GM12878 (cell line): ENCODE measurements at regions not wholly inside any gene's neighbourhood (a gene's known extent, or its start where the extent isn't known, plus 50 kb on each side); places are given as distances from the start of the nearest gene placed in this dataset.

Source experiments
- ATAC-seq: fragments of 200-7000 bp; cut with Tn5 transposase; 3 replicates; pipeline ENCODE4 v1.9.1; 2020; ENCODE audit warnings: mild to moderate bottlenecking, moderate library complexity
- BruUV-seq: library from RNA; stranded (reverse); fragments of 400-500 nt; replicated peaks from 2 replicates; lab custom pipeline; 2021; lab: Mats Ljungman, UMichigan
- CTCF ChIA-PET: fragments of 300-600 bp; sonication (Branson Sonifier 250); formaldehyde crosslinking; extraction: SDS; loops from one replicate; lab custom pipeline; 2021; ENCODE audit warnings: inconsistent platforms; lab: Yijun Ruan, JAX
- POLR2A ChIA-PET: fragments of 350-600 bp; formaldehyde crosslinking; extraction: SDS; loops from one replicate; lab custom pipeline; 2021; ENCODE audit warnings: inconsistent platforms; lab: Charles Lee
- RAD21 ChIA-PET: fragments of 300-600 bp; sonication (Branson Sonifier 250); formaldehyde crosslinking; loops from one replicate; lab custom pipeline; 2023; ENCODE audit warnings: antibody characterized with exemption; ENCODE audit not compliant: unreplicated experiment; lab: Charles Lee
- SMC1A ChIA-PET: fragments of 300-600 bp; sonication (Branson Sonifier 250); formaldehyde crosslinking; loops from one replicate; lab custom pipeline; 2023; ENCODE audit not compliant: unreplicated experiment, uncharacterized antibody; lab: Charles Lee
- DNase-seq: peaks from one replicate; pipeline ENCODE4 v3.0.0-alpha.2; 2011; ENCODE audit warnings: low read depth, low spot score
- FAIRE-seq: peaks from 3 replicates; lab custom pipeline; 2011; peaks lifted over from hg19 to GRCh38; lab: Jason Lieb, UNC
- H2AFZ ChIP-seq: 2 replicates; pipeline ENCODE4 v1.6.0; 2011; ENCODE audit warnings: low read depth, low read length, control low read depth; ENCODE audit not compliant: control insufficient read depth
- H3K27ac ChIP-seq: 2 replicates; pipeline ENCODE4 v1.5.1; 2011; ENCODE audit warnings: control low read depth; ENCODE audit not compliant: control insufficient read depth, insufficient read depth
- H3K27me3 ChIP-seq, 2 experiments: replicated peaks in 1 of 2; 2 replicates each; pipeline versions ENCODE4 v1.6.0 to v1.6.1; 2011; ENCODE audit warnings: low read length in 1 of 2; ENCODE audit not compliant: control insufficient read depth in 2 of 2, insufficient read depth in 2 of 2
- H3K36me3 ChIP-seq, 2 experiments: 2 replicates each; pipeline ENCODE4 v1.5.1; 2011; ENCODE audit warnings: low read length in 1 of 2; ENCODE audit not compliant: control insufficient read depth in 2 of 2, insufficient read depth in 2 of 2
- H3K4me1 ChIP-seq: 2 replicates; pipeline ENCODE4 v1.6.1; 2011; ENCODE audit warnings: mild to moderate bottlenecking, low read length, moderate library complexity, mixed read lengths; ENCODE audit not compliant: control insufficient read depth, insufficient read depth
- H3K4me2 ChIP-seq: 2 replicates; pipeline ENCODE4 v1.6.0; 2011; ENCODE audit warnings: control low read depth; ENCODE audit not compliant: control insufficient read depth, insufficient read depth
- H3K4me3 ChIP-seq: fragments of 200-600 bp; sonication (generic); 2 replicates; pipeline ENCODE4 v1.5.1; 2016
- H3K79me2 ChIP-seq: 2 replicates; pipeline ENCODE4 v1.6.0; 2011; ENCODE audit warnings: low read length; ENCODE audit not compliant: control insufficient read depth, insufficient read depth
- H3K9ac ChIP-seq: 2 replicates; pipeline ENCODE4 v1.8.0; 2011; ENCODE audit warnings: low read length, control low read depth, mixed read lengths; ENCODE audit not compliant: control insufficient read depth, insufficient read depth
- H3K9me3 ChIP-seq: replicated peaks from 3 replicates; pipeline ENCODE4 v1.5.1; 2011; ENCODE audit warnings: mild to moderate bottlenecking, low read length; ENCODE audit not compliant: control insufficient read depth, insufficient read depth
- H4K20me1 ChIP-seq: 2 replicates; pipeline ENCODE4 v1.6.0; 2011; ENCODE audit not compliant: control insufficient read depth, insufficient read depth
- BCL11A ChIP-seq: IDR thresholded peaks from 2 replicates; pipeline ENCODE4 v1.6.1; 2011; ENCODE audit warnings: low read depth, low read length
- ESRRA ChIP-seq: IDR thresholded peaks from 2 replicates; pipeline ENCODE4 v1.6.1; 2012; ENCODE audit warnings: mild to moderate bottlenecking, low read length, improper control_type of control experiment
- HCFC1 ChIP-seq: fragments of 150-350 bp; IDR thresholded peaks from 2 replicates; pipeline ENCODE4 v1.6.1; 2014; ENCODE audit warnings: low read length
- HDGF ChIP-seq: fragments of 450-650 bp; IDR thresholded peaks from 2 replicates; pipeline ENCODE4 v1.6.1; 2016; ENCODE audit warnings: antibody characterized with exemption
- IRF4 ChIP-seq: IDR thresholded peaks from 2 replicates; pipeline ENCODE4 v1.6.1; 2011; ENCODE audit warnings: low read depth, low read length
- KAT2A ChIP-seq: conservative IDR thresholded peaks from 2 replicates; pipeline ENCODE4 v1.6.1; 2011; ENCODE audit warnings: low read depth, low read length; ENCODE audit not compliant: control insufficient read depth
- NR2C1 ChIP-seq: fragments of 450-650 bp; IDR thresholded peaks from 2 replicates; pipeline ENCODE4 v1.6.1; 2017; ENCODE audit warnings: antibody characterized with exemption, mild to moderate bottlenecking, moderate library complexity
- NRF1 ChIP-seq: conservative IDR thresholded peaks from 2 replicates; pipeline ENCODE4 v1.6.1; 2011; ENCODE audit warnings: mild to moderate bottlenecking, low read depth, low read length, improper control_type of control experiment
- RBBP5 ChIP-seq: fragments of 200-600 bp; sonication (generic); conservative IDR thresholded peaks from 2 replicates; pipeline ENCODE4 v1.6.1; 2016
- SREBF1 ChIP-seq: IDR thresholded peaks from 2 replicates; pipeline ENCODE4 v1.6.1; 2012; ENCODE audit warnings: mild to moderate bottlenecking, low read length
- SRF ChIP-seq, 2 experiments: IDR thresholded peaks; 2 replicates each; pipeline ENCODE4 v1.6.1; 2011; ENCODE audit warnings: low read depth in 2 of 2, low read length in 2 of 2, mild to moderate bottlenecking in 1 of 2, moderate library complexity in 1 of 2
- TCF7 ChIP-seq: IDR thresholded peaks from 2 replicates; pipeline ENCODE4 v1.6.1; 2014; ENCODE audit warnings: antibody characterized with exemption, borderline replicate concordance
- YY1 ChIP-seq: IDR thresholded peaks from 2 replicates; pipeline ENCODE4 v1.6.1; 2011; ENCODE audit warnings: low read depth, mild to moderate bottlenecking, low read length
- ZNF384 ChIP-seq: IDR thresholded peaks from 2 replicates; pipeline ENCODE4 v1.6.1; 2012; ENCODE audit warnings: low read depth, mild to moderate bottlenecking, low read length, improper control_type of control experiment, borderline replicate concordance
- WGBS: methylation state at CpG from one replicate; pipeline ENCODE4 v1.1.6; 2016; ENCODE audit warnings: low lambda C conversion rate; ENCODE audit not compliant: insufficient replicate concordance, insufficient coverage; ENCODE audit errors: missing lambda C conversion rate; 5-methylcytosine and 5-hydroxymethylcytosine counted together
- in situ Hi-C: fragments of 300-500 bp; cut with MboI; formaldehyde crosslinking; loops from 9 replicates; pipeline ENCODE4 v1.14.3; 2018; ENCODE audit warnings: mixed read lengths
- intact Hi-C: fragments of 100-400 bp; cut with micrococcal nuclease; formaldehyde crosslinking; loops from one replicate; pipeline ENCODE4 v1.14.2; 2022; ENCODE audit not compliant: unreplicated experiment
- TF ChIP-seq, protein P1 (sequence below): IDR thresholded peaks from 2 replicates; pipeline ENCODE4 v1.6.1; 2012; ENCODE audit warnings: low read depth, low read length, improper control_type of control experiment
- TF ChIP-seq, protein P2 (sequence below), 3 experiments: IDR thresholded peaks in 2 of 3; conservative IDR thresholded peaks in 1 of 3; 2 replicates each; pipeline ENCODE4 v1.5.1; 2011; ENCODE audit warnings: low read depth in 3 of 3, low read length in 3 of 3, mild to moderate bottlenecking in 3 of 3, control low read depth in 2 of 3, moderate library complexity in 2 of 3, inconsistent platforms in 1 of 3, mixed read lengths in 1 of 3; ENCODE audit not compliant: control insufficient read depth in 2 of 3, insufficient read depth in 1 of 3; ENCODE audit errors: extremely low read depth in 1 of 3
- TF ChIP-seq, protein P3 (sequence below): fragments of 450-650 bp; formaldehyde crosslinking; IDR thresholded peaks from 2 replicates; pipeline ENCODE4 v1.5.0; 2022; ENCODE audit warnings: mild to moderate bottlenecking, missing genetic modification characterization

DNA sequence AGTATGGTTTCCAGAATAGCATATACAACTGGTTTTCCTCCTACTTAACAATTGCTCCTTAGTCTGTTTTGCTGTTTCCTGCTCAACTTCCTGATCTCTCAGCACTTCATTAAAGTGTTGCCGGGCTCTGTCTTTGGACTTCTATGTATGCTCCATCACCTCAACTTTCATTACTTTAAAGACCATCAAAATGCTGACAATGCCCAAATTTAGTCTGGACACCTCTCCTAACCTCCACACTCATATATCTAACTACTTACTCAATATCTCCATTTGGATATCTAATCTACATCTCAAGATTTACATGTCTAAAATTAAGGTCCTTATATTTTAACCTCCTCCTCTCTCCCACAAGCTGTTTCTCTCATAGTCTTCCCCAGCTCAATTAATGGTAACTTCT, 54.4 kb upstream of the LGR5 start:
- POLR2A ChIA-PET = no interaction called here
- 36% methylated on average over 1 of the region's 1 CpG for WGBS
- Histone ChIP-seq H3K79me2 (no peaks in the 10 kb centered on the region), H3K4me1 (no peaks in the 10 kb centered on the region), H3K4me3 (no peak overlapping the region), H3K4me2 (no peak overlapping the region), H3K9ac (no peak overlapping the region), H3K27ac (no peak overlapping the region), H3K36me3 (no peaks in the 10 kb centered on the region), H4K20me1 (no peaks in the 10 kb centered on the region), H3K27me3 (no peaks in the 10 kb centered on the region), H3K9me3 (no peaks in the 10 kb centered on the region), H2AFZ (no peak overlapping the region)
- TF ChIP-seq HDGF = no peak
- no peak for TF ChIP-seq SREBF1
- TF ChIP-seq, protein P1, sequence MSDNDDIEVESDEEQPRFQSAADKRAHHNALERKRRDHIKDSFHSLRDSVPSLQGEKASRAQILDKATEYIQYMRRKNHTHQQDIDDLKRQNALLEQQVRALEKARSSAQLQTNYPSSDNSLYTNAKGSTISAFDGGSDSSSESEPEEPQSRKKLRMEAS = no peak
- no peak for TF ChIP-seq IRF4
- no peak for TF ChIP-seq BCL11A
- TF ChIP-seq, protein P2, sequence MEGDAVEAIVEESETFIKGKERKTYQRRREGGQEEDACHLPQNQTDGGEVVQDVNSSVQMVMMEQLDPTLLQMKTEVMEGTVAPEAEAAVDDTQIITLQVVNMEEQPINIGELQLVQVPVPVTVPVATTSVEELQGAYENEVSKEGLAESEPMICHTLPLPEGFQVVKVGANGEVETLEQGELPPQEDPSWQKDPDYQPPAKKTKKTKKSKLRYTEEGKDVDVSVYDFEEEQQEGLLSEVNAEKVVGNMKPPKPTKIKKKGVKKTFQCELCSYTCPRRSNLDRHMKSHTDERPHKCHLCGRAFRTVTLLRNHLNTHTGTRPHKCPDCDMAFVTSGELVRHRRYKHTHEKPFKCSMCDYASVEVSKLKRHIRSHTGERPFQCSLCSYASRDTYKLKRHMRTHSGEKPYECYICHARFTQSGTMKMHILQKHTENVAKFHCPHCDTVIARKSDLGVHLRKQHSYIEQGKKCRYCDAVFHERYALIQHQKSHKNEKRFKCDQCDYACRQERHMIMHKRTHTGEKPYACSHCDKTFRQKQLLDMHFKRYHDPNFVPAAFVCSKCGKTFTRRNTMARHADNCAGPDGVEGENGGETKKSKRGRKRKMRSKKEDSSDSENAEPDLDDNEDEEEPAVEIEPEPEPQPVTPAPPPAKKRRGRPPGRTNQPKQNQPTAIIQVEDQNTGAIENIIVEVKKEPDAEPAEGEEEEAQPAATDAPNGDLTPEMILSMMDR (IDR thresholded peaks at IDR 0.05 in 2 of 3, conservative IDR thresholded peaks at IDR 0.05 in 1 of 3; ENCODE audit: control insufficient read depth in 2 of 3, extremely low read depth in 1 of 3, insufficient read depth in 1 of 3, low read depth in 3 of 3, low read length in 3 of 3) = no peak
- TF ChIP-seq NRF1 = no peak
- no peak for TF ChIP-seq TCF7
- TF ChIP-seq ZNF384 = no peak
- TF ChIP-seq RBBP5 = no peak
- no peak for TF ChIP-seq ESRRA
- TF ChIP-seq, protein P3, sequence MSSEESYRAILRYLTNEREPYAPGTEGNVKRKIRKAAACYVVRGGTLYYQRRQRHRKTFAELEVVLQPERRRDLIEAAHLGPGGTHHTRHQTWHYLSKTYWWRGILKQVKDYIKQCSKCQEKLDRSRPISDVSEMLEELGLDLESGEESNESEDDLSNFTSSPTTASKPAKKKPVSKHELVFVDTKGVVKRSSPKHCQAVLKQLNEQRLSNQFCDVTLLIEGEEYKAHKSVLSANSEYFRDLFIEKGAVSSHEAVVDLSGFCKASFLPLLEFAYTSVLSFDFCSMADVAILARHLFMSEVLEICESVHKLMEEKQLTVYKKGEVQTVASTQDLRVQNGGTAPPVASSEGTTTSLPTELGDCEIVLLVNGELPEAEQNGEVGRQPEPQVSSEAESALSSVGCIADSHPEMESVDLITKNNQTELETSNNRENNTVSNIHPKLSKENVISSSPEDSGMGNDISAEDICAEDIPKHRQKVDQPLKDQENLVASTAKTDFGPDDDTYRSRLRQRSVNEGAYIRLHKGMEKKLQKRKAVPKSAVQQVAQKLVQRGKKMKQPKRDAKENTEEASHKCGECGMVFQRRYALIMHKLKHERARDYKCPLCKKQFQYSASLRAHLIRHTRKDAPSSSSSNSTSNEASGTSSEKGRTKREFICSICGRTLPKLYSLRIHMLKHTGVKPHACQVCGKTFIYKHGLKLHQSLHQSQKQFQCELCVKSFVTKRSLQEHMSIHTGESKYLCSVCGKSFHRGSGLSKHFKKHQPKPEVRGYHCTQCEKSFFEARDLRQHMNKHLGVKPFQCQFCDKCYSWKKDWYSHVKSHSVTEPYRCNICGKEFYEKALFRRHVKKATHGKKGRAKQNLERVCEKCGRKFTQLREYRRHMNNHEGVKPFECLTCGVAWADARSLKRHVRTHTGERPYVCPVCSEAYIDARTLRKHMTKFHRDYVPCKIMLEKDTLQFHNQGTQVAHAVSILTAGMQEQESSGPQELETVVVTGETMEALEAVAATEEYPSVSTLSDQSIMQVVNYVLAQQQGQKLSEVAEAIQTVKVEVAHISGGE (CRISPR knock-in tag) = no peak
- no peak for TF ChIP-seq NR2C1
- TF ChIP-seq KAT2A = no peak
- TF ChIP-seq SRF (IDR thresholded peaks at IDR 0.05; ENCODE audit: low read depth in 2 of 2, low read length in 2 of 2) = no peak
- no peak for TF ChIP-seq HCFC1
- no peak for TF ChIP-seq YY1
- no peak for FAIRE-seq
- no peak for DNase-seq
- no peak for ATAC-seq
- RAD21 ChIA-PET = interaction anchor here (0.6 kb wide), 1 partner anchor 458 kb away, joined by 4 read pairs; no protein-coding TSS in a partner anchor
- CTCF ChIA-PET = interaction anchor here (5.1 kb wide), 1 partner anchor 7 kb away, joined by 20 read pairs; no protein-coding TSS in a partner anchor
- in situ Hi-C loops (no loop called here), intact Hi-C loops (no loop called here)
- SMC1A ChIA-PET = no interaction called here
- BruUV-seq = no TSS peak
